Gastroesophageal sphincter (tissue), 3 donors: ENCODE measurements at regions not wholly inside any gene's neighbourhood (a gene's known extent, or its start where the extent isn't known, plus 50 kb on each side); places are given as distances from the start of the nearest gene placed in this dataset.

Experiments used
- CTCF ChIP-seq, 4 experiments: fragments of 200-600 bp in 2 of 4; fragments of 450-650 bp in 2 of 4; sonication (generic) in 1 of 4; IDR thresholded peaks; one replicate each; pipeline ENCODE4 v1.5.1; 2017 to 2019; ENCODE audit warnings: antibody characterized with exemption in 4 of 4, mild to moderate bottlenecking in 2 of 4, moderate library complexity in 2 of 4
- EP300 ChIP-seq: sonication (generic); formaldehyde crosslinking; IDR thresholded peaks from one replicate; pipeline ENCODE4 v1.6.1; 2017; ENCODE audit warnings: antibody characterized with exemption, mild to moderate bottlenecking

- TF ChIP-seq CTCF (IDR thresholded peaks at IDR 0.05): no peak
- TF ChIP-seq EP300: no peak
Measured at GRCh38 chr7:130845581-130846085, 111.6 kb upstream of the KLF14 start.
